Fibroblast of lung (primary cell): ENCODE measurements at regions not wholly inside any gene's neighbourhood (a gene's known extent, or its start where the extent isn't known, plus 50 kb on each side); places are given as distances from the start of the nearest gene placed in this dataset.

Source experiments
- CTCF ChIP-seq, 2 donors: IDR thresholded peaks in 1 of 2; conservative IDR thresholded peaks in 1 of 2; 1 replicate in 1 of 2; 2 replicates in 1 of 2; pipeline ENCODE4 v1.5.1; 2011 to 2012; ENCODE audit warnings: low read length in 2 of 2, control low read depth in 1 of 2, inconsistent platforms in 1 of 2, low read depth in 1 of 2, mild to moderate bottlenecking in 1 of 2
- EZH2 ChIP-seq: IDR thresholded peaks from 2 replicates; pipeline ENCODE4 v1.5.1; 2012; ENCODE audit warnings: low read length, control low read depth, mild to moderate bottlenecking; ENCODE audit errors: missing control alignments

- TF ChIP-seq EZH2, result no peak
- TF ChIP-seq CTCF (conservative IDR thresholded peaks at IDR 0.05 in 1 of 2, IDR thresholded peaks at IDR 0.05 in 1 of 2; ENCODE audit: low read depth in 1 of 2, low read length in 2 of 2), result no peak
These were observed 274.9 kb downstream of the GASK1B start for GRCh38 chr4:157897855-157898370.
